Gastroesophageal sphincter (tissue), 3 donors: ENCODE measurements at regions not wholly inside any gene's neighbourhood (a gene's known extent, or its start where the extent isn't known, plus 50 kb on each side); places are given as distances from the start of the nearest gene placed in this dataset.

ENCODE experiments used
- CTCF ChIP-seq, 4 experiments: fragments of 200-600 bp in 2 of 4; fragments of 450-650 bp in 2 of 4; sonication (generic) in 1 of 4; IDR thresholded peaks; one replicate each; pipeline ENCODE4 v1.5.1; 2017 to 2019; ENCODE audit warnings: antibody characterized with exemption in 4 of 4, mild to moderate bottlenecking in 2 of 4, moderate library complexity in 2 of 4
- EP300 ChIP-seq: sonication (generic); formaldehyde crosslinking; IDR thresholded peaks from one replicate; pipeline ENCODE4 v1.6.1; 2017; ENCODE audit warnings: antibody characterized with exemption, mild to moderate bottlenecking
- POLR2A ChIP-seq, 2 donors: fragments of 450-650 bp; IDR thresholded peaks; one replicate each; pipeline ENCODE4 v1.6.1; 2017; ENCODE audit warnings: antibody characterized with exemption in 2 of 2, mild to moderate bottlenecking in 2 of 2, moderate library complexity in 1 of 2
- POLR2AphosphoS5 ChIP-seq: sonication (generic); formaldehyde crosslinking; IDR thresholded peaks from one replicate; pipeline ENCODE4 v1.6.1; 2017; ENCODE audit warnings: antibody characterized with exemption

GRCh38 chr13:99687723-99688397, 186.6 kb downstream of the TM9SF2 start:
- no peak for TF ChIP-seq CTCF (IDR thresholded peaks at IDR 0.05)
- TF ChIP-seq POLR2A (IDR thresholded peaks at IDR 0.05): no peak
- no peak for TF ChIP-seq POLR2AphosphoS5
- no peak for TF ChIP-seq EP300
